ENCODE measurements at regions not wholly inside any gene's neighbourhood (a gene's known extent, or its start where the extent isn't known, plus 50 kb on each side); places are given as distances from the start of the nearest gene placed in this dataset.

- TF ChIP-seq, protein P1, sequence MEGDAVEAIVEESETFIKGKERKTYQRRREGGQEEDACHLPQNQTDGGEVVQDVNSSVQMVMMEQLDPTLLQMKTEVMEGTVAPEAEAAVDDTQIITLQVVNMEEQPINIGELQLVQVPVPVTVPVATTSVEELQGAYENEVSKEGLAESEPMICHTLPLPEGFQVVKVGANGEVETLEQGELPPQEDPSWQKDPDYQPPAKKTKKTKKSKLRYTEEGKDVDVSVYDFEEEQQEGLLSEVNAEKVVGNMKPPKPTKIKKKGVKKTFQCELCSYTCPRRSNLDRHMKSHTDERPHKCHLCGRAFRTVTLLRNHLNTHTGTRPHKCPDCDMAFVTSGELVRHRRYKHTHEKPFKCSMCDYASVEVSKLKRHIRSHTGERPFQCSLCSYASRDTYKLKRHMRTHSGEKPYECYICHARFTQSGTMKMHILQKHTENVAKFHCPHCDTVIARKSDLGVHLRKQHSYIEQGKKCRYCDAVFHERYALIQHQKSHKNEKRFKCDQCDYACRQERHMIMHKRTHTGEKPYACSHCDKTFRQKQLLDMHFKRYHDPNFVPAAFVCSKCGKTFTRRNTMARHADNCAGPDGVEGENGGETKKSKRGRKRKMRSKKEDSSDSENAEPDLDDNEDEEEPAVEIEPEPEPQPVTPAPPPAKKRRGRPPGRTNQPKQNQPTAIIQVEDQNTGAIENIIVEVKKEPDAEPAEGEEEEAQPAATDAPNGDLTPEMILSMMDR (IDR thresholded peaks at IDR 0.05; ENCODE audit: insufficient read depth, low read length, poor library complexity, severe bottlenecking) = no peak
- Histone ChIP-seq H3K36me3 (ENCODE audit: control insufficient read depth, insufficient read depth, low read length) (no peaks in the 10 kb centered on the region), H3K4me3 (replicated peaks; ENCODE audit: low read depth, low read length) (no peak overlapping the region), H3K27me3 (replicated peaks; ENCODE audit: control insufficient read depth, insufficient read depth, low read length) (no peaks in the 10 kb centered on the region; the same call in 1 of the 2 replicates)
- DNase-seq (ENCODE audit: extremely low read depth, insufficient read length) = no peak
These were observed 725.6 kb upstream of the ID2 start for GRCh38 chr2:7956126-7956689.

GRCh38 chr2:7961550-7961949 lies 720.3 kb upstream of the ID2 start:
- TF ChIP-seq, protein P1 (IDR thresholded peaks at IDR 0.05; ENCODE audit: insufficient read depth, low read length, poor library complexity, severe bottlenecking) = no peak
- H3K36me3 ChIP-seq (ENCODE audit: control insufficient read depth, insufficient read depth, low read length) = no peaks in the 10 kb centered on the region
- no peaks in the 10 kb centered on the region for H3K27me3 ChIP-seq (replicated peaks; ENCODE audit: control insufficient read depth, insufficient read depth, low read length)
- DNase-seq (ENCODE audit: extremely low read depth, insufficient read length) = no peak
- no peak overlapping the region for H3K4me3 ChIP-seq (replicated peaks; ENCODE audit: low read depth, low read length)

DNA sequence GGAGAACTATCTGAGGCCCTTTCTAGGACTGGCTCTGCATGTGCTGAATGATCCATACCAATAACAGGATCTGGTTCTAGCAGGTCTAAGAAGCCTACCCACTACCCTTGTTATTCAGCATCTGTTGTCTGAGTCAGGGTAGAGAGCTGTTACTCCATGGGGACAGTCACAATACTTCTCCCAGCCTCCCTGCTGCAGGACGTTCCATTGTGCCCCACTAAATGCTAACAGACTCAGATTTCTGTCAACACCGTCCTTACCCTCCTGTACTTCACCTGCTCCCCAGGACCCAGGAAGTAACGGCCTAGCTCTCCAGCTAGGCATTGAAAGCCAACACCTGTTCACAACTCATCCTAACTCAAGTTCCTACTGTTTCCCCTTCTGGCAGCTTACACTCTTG lies 719.7 kb upstream of the ID2 start:
- DNase-seq (ENCODE audit: extremely low read depth, insufficient read length) = no peak
- TF ChIP-seq, protein P1 (IDR thresholded peaks at IDR 0.05; ENCODE audit: insufficient read depth, low read length, poor library complexity, severe bottlenecking) = no peak
- Histone ChIP-seq H3K27me3 (replicated peaks; ENCODE audit: control insufficient read depth, insufficient read depth, low read length) (no peaks in the 10 kb centered on the region), H3K36me3 (ENCODE audit: control insufficient read depth, insufficient read depth, low read length) (no peaks in the 10 kb centered on the region), H3K4me3 (replicated peaks; ENCODE audit: low read depth, low read length) (no peak overlapping the region)

DNA sequence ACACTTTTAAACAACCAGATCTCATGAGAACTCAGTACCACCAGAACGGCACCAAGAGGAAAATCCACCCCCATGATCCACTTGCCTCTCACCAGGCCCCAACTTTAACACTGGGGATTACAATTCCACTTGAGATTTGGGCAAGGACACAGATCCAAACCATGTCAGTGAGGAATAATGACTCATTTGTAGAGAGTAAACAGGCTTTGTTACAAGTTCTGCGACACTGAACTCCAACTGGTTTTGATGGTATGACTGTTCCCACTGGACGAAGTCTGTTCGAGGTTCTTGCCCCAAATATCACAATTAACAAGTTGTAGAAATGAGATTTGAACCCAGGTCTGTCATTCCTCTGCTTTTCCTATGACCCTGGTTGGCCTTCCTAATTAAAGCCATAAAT lies 718.1 kb upstream of the ID2 start:
- Histone ChIP-seq H3K36me3 (ENCODE audit: control insufficient read depth, insufficient read depth, low read length) (no peaks in the 10 kb centered on the region), H3K27me3 (replicated peaks; ENCODE audit: control insufficient read depth, insufficient read depth, low read length) (no peaks in the 10 kb centered on the region), H3K4me3 (replicated peaks; ENCODE audit: low read depth, low read length) (no peak overlapping the region)
- TF ChIP-seq, protein P1 (IDR thresholded peaks at IDR 0.05; ENCODE audit: insufficient read depth, low read length, poor library complexity, severe bottlenecking) = no peak
- DNase-seq (ENCODE audit: extremely low read depth, insufficient read length) = no peak

DNA sequence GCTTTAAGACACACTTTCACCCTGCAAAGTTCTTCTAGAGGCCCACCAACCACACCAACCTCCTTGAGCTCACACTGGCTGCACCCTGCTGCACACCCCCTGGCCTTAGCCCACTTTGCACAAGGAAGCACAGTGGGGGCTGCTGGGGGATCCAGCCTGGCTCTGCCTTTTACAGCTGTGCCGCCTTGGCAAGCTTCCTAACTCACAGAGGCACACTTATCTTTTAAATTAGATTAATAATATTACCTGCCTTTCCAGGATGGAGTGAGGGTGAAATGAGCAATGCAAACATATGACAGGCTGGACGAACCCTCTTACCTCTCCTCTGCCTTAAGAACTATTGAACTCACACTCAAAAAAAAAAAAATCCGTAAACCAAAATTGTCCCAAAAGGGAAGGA lies 715.8 kb upstream of the ID2 start:
- H3K36me3 ChIP-seq (ENCODE audit: control insufficient read depth, insufficient read depth, low read length) = no peaks in the 10 kb centered on the region
- H3K4me3 ChIP-seq (replicated peaks; ENCODE audit: low read depth, low read length) = no peak overlapping the region
- TF ChIP-seq, protein P1 (IDR thresholded peaks at IDR 0.05; ENCODE audit: insufficient read depth, low read length, poor library complexity, severe bottlenecking) = no peak
- no peaks in the 10 kb centered on the region for H3K27me3 ChIP-seq (replicated peaks; ENCODE audit: control insufficient read depth, insufficient read depth, low read length)
- no peak for DNase-seq (ENCODE audit: extremely low read depth, insufficient read length)
